Activated CD8-positive, alpha-beta memory T cell treated with anti-CD3 and anti-CD28 coated beads for 24 hours (primary cell): ENCODE measurements at regions not wholly inside any gene's neighbourhood (a gene's known extent, or its start where the extent isn't known, plus 50 kb on each side); places are given as distances from the start of the nearest gene placed in this dataset.

Source experiments
- DNase-seq: peaks from one replicate; pipeline ENCODE4 v3.0.0-alpha.2; 2020

DNA sequence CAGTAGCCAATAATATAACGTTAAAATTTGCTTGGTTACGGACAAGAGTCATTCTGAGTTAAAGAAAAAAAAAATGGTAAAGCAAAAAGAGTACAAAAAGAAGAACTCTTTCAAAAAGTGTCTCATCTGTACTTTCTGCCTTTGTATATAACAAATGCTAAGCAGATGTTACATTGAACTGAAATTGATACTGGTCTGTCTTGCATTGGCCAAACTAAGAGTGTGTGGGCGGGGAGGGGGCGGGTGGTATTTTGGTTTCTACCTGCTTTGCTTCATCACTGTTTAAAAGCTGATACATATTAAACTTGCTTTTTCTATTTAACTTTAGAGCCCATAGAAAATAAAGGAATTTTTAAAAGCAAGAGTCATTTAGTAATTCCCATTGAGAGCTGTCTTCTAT is 215.0 kb upstream of the THBS1 start:
- no peak for DNase-seq

- no peak for DNase-seq
Observed at GRCh38 chr15:39367596-39367995, 213.3 kb upstream of the THBS1 start.

DNA sequence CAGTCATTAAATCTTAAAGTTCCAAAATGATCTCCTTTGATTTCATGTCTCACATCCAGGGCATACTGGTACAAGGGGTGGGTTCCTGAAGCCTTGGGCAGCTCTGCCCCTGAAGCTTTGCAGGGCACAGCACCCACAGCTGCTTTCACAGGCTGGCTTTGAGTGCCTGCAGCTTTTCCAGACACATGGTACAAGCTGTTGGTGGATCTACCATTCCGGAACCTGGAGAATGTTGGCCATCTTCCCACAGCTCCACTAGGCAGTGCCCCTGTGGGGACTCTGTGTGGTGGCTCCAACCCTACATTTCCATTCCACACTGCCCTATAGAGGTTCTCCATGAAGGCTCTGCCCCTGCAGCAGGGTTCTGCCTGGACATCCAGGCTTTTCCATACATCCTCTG is 211.1 kb upstream of the THBS1 start:
- DNase-seq, result no peak

DNA sequence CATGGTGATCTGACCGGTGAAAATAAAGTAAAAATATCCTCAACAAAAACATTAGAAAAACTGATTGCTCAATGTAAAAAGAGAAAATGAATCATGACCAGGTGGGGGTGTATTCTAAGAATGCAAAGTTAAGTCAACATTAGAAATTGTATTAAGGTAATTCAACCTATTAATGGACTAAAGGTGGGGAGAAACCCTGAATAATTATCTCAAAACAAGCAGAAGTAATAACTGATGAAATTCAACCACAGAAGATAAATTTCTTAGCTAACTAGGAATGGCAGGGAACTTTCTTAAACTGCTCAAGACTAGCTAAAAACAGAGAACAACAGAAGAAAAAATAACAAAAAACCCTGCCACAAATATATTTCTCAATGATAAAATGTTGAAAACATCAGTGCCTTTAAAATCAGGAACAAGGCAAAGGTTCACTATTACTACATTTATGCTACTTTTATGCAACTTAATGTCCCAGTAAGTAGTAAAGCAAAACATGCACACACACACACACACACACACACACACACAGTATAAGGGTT is 204.4 kb upstream of the THBS1 start:
- DNase-seq, result no peak

DNA sequence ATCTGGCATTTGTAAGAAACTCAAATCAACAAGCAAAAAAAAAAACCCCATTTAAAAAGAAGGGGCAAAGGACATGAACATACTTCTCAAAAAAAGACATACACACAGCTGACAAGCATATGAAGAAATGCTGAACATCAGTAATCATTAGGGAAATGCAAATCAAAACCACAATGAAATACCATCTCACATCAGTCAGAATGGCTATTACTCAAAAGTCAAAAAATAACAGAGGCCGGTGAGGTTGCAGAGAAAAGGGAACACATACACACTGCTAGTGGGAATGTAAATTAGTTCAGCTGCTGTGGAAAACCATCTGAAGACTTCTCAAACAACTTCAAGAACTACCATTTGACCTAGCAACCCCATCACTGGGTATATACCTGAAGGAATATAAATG is 199.4 kb upstream of the THBS1 start:
- no peak for DNase-seq

DNA sequence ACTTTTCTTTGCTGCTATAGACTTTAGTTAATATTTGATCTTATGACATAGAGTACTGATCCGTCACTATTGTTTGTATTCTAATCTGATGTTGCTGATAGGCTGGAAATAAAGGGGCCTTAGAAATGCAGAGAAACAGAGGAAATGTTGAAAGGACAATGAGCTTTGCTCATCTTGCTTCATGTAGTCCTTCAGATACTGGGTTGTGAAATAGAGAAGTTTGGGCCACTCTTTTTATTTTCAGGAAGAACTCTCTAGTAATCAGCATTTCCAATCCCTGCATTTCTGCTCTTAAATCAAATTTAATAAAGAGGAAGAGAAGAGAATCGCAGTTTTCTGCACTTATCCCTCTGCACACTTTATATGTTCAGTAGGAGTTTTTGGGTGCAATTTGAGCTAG is 192.8 kb upstream of the THBS1 start:
- no peak for DNase-seq

- DNase-seq, result no peak
Observed at GRCh38 chr15:39391230-39391629, 189.6 kb upstream of the THBS1 start.

DNA sequence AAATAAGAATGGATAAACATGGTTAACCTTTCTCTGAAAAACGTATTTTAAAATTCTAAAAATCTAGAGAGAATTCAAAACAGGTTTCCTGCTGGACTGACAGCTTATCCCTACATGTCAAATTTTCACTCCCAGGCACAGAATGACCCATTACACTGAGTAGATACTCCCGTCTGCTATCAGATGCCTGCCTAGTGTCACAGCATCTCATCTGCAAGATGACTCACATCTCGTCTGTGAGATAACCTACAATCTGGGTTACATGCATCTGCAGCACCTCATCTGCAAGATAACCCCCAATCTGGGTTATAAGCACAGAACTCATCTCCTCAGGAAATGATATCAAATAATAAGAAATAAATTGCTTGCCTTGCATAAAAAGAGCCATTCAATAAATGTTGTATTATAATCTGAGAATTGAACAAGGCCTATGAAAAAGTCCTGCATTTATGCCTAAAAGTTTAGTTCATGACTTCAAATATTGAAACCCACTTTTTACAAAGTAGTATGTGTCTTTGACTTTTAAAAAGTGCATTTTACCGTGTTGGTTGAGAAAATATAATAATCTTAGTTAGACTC is 188.3 kb upstream of the THBS1 start:
- DNase-seq, result no peak

GRCh38 chr15:39393575-39394335 is 187.1 kb upstream of the THBS1 start:
- no peak for DNase-seq

DNA sequence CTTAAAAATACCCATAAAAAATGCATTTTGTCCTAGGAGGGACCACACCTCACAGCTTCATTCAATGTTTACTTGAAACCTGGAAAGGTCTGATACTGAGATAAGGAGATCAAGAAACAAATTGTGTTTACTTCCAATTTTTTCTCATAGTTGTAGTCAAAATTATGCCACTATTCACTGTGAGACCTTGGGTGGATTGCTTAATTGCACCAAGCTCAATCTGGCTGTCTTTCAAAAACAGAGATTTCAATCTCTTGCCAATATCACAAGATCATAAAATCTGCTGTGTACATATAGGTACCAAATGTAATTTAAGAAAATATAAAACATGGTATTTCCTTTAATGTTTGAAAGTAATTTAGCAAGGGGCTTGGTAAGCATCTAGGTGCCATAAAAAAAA is 186.4 kb upstream of the THBS1 start:
- DNase-seq, result no peak

GRCh38 chr15:39396979-39397615 is 183.8 kb upstream of the THBS1 start:
- no peak for DNase-seq

DNA sequence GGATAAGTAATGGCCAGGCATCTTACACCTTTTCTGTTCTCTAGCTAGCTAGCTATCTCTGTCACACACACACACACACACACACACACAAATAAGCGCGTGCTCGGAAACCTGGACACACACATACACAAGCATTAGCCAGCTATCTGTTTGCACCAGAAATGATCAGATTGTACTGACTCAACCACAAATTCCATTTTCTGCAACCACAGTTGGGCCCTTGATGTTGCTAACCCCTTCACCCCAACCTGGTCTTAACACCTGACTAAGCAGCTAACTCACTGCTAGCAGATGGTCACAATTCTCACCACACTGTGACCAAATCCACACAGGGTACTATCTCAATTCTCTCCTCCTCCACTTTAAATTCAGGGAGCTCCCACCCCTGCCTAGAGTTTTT is 183.0 kb upstream of the THBS1 start:
- no peak for DNase-seq

DNA sequence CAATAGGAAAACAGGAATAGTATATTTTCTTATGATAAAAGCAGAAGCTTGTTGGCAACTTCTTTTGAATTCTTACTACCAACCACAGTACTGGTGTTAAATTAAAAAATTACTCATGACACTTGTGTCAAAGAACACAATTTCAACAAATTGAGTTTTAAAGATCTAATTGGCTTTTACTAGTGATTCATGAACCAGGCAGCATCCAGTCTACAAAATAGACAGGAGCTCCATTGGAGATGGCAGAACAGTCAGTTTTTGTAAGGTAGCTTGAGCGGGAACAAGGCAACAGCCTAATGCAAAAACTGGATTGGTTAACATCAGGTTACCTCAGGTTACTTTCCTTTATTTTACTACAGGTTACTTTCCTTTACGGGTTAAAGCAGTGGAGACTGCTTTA is 181.3 kb upstream of the THBS1 start:
- DNase-seq, result no peak

GRCh38 chr15:39400002-39400401 is 180.9 kb upstream of the THBS1 start:
- no peak for DNase-seq

DNA sequence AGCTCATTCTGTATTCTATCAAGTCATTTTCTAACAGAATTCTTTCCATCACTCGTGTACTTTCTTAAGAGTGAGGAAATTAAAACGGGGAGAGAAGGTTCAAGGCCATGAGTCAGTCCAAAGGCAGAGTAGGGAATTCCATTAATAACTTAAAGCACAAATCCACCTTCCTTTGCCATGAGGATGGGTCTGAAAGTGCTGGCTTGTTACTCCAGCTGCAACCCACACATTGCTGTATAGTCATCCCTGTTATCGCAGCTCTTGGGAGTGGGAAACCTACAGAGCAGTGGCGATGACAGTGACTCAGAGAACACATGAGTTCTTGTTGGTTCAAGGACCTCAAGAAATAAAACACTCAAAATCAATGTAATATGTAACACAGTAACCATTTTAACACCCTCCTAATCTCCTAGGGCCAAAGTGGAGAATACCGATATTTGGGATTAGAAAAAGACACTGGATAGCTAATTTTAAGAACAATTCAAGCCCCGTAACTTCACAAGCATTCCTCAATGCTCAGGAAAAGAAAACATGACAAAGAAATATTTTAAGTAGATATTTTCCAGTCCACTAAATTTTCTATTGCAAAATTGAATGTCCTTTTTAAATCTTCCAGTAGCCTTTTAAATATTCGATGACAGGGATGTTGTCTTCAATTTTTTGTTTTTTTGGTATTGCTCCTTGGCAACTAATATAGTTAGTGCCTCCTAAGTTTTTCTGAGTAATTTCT is 179.9 kb upstream of the THBS1 start:
- DNase-seq, result no peak

- no peak for DNase-seq
Observed at GRCh38 chr15:39403640-39404117, 177.2 kb upstream of the THBS1 start.

DNA sequence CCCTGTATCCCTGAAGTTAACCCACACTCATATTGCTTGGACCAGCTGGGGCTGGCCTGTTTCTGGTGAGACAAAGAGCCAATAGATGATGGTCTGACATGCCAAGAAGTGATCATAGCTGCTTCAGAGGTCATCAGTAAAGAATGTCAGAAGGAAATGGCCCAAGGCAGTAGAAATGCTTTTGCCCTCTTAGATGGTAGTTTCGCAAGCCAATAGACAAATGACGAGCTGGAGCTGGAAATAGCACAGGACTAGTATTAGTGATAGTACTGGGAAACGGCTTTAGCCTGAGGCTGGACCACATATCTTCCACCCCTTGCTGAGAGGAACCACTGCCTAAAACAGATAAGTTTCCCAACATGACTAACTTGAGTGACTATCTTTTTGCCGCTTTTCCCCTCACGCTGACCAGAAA is 176.1 kb upstream of the THBS1 start:
- DNase-seq, result no peak

DNA sequence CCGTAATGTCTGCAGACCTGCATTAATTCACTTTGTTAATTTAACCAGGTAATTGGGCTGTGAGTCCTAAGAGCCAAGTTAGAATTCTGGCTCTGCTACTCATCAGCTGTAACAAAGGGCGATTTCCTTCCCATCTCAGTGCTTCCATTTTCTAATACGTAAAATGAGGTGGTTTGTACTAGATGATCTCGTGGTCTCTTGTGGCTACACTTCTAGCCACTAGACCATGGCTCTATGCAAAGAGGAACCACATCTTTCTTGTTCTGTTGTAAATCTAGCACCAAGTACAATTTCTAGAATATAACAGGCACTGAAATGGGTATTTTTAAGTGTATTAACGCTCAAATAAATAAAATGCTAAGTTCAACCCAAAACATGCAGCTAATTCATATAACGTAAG is 174.4 kb upstream of the THBS1 start:
- DNase-seq, result no peak

DNA sequence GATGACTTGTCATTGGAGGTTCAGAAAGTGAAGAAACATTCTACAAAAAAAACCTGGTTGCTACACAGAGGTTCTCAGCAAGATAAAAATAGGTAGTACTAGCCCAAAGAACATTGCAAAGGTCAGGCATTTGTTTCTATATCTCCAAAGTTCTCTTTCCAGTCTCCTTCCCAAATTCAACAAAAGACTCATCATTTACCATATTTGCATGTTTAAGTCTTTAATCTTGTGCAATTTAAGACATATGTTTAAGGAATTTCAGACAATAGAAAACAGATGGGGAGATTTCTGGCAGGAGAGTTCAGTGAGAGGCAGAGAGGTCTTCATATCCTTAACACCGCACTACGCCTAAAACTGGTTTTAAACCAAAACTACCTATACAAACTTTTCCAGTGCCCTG is 173.8 kb upstream of the THBS1 start:
- no peak for DNase-seq

DNA sequence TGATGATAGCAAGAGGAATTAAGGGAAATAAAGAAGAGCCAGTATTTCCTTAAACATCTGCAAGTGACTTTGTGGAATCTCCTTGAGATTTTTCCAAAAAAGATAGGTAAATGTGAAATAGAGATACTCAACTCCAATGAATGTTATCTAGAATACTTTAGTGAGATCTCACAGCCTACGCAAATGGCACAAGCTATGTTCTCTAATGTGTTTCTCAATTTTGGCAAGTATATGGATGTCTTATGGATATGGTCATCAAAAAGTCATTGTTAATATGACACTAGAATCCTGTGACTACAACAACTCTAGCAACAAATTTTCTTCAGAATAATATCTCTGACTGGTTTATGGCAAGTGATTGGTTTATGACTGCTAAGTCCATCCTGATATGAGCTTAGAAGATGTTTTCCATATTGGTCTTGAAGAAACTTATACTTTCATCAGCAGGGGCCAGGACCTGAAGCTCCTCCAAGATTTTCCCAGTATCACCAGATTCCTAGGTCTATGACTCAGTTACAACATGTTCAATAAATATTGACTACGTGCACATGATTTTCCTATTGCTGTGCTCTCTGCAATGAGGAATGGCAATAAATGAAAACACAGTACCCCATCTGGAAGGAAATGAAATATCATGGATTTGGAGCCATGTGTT is 170.9 kb upstream of the THBS1 start:
- DNase-seq, result no peak

- DNase-seq, result no peak
Observed at GRCh38 chr15:39411102-39411989, 169.5 kb upstream of the THBS1 start.

- no peak for DNase-seq
Observed at GRCh38 chr15:39413558-39413957, 167.3 kb upstream of the THBS1 start.
